A673 (cell line): ENCODE measurements at regions not wholly inside any gene's neighbourhood (a gene's known extent, or its start where the extent isn't known, plus 50 kb on each side); places are given as distances from the start of the nearest gene placed in this dataset.

Source experiments
- BruUV-seq: library from RNA; stranded (reverse); fragments of 400-500 nt; replicated peaks from 2 replicates; lab custom pipeline; 2021; lab: Mats Ljungman, UMichigan
- CTCF ChIA-PET: fragments of 300-600 bp; sonication (Branson Sonifier 250); formaldehyde crosslinking; loops from one replicate; lab custom pipeline; 2022; ENCODE audit warnings: antibody characterized with exemption; lab: Charles Lee
- POLR2A ChIA-PET: fragments of 300-600 bp; sonication (Branson Sonifier 250); formaldehyde crosslinking; loops from one replicate; lab custom pipeline; 2022; ENCODE audit warnings: antibody characterized with exemption; ENCODE audit not compliant: low non-redundant PET; lab: Charles Lee
- DNase-seq: peaks from one replicate; pipeline ENCODE4 v3.0.0-alpha.2; 2015; ENCODE audit warnings: low spot score
- H3K27ac ChIP-seq: fragments of 200-600 bp; sonication (generic); 2 replicates; pipeline ENCODE4 v1.5.1; 2016; ENCODE audit warnings: mixed run types, low read depth, mild to moderate bottlenecking, mixed read lengths, antibody characterized with exemption, low read length; ENCODE audit not compliant: poor library complexity, severe bottlenecking
- H3K27me3 ChIP-seq: fragments of 200-600 bp; sonication (generic); replicated peaks from 2 replicates; pipeline ENCODE4 v1.6.1; 2017; ENCODE audit warnings: mixed run types, low read depth, mild to moderate bottlenecking, mixed read lengths, antibody characterized with exemption, low read length; ENCODE audit not compliant: insufficient read depth, poor library complexity
- H3K36me3 ChIP-seq: fragments of 200-600 bp; sonication (generic); 2 replicates; pipeline ENCODE4 v1.6.1; 2016; ENCODE audit warnings: mixed run types, mild to moderate bottlenecking, mixed read lengths, antibody characterized with exemption, low read length; ENCODE audit not compliant: insufficient read depth, poor library complexity, severe bottlenecking
- H3K4me1 ChIP-seq: fragments of 200-600 bp; sonication (generic); 2 replicates; pipeline ENCODE4 v1.6.1; 2017; ENCODE audit warnings: mixed run types, mild to moderate bottlenecking, mixed read lengths, antibody characterized with exemption, low read length; ENCODE audit not compliant: insufficient read depth, poor library complexity, severe bottlenecking
- H3K4me3 ChIP-seq: fragments of 200-600 bp; sonication (generic); 2 replicates; pipeline ENCODE4 v1.5.1; 2016; ENCODE audit warnings: low read depth, mixed run types, mild to moderate bottlenecking, mixed read lengths, low read length; ENCODE audit not compliant: poor library complexity, severe bottlenecking
- H3K9me3 ChIP-seq: fragments of 200-600 bp; sonication (generic); 2 replicates; pipeline ENCODE4 v1.6.1; 2016; ENCODE audit warnings: mixed run types, low read depth, mild to moderate bottlenecking, mixed read lengths, antibody characterized with exemption, low read length; ENCODE audit not compliant: poor library complexity, severe bottlenecking
- CTCF ChIP-seq: fragments of 300-800, 200-600 bp; sonication (generic); conservative IDR thresholded peaks from 2 replicates; pipeline ENCODE4 v1.5.1; 2017; ENCODE audit warnings: low read depth, mild to moderate bottlenecking, antibody characterized with exemption, low read length, moderate library complexity, mixed read lengths
- EZH2 ChIP-seq: fragments of 200-600 bp; sonication (generic); IDR thresholded peaks from 2 replicates; pipeline ENCODE4 v1.6.1; 2017; ENCODE audit warnings: borderline replicate concordance, low read depth, mild to moderate bottlenecking, mixed read lengths, antibody characterized with exemption, low read length; ENCODE audit not compliant: poor library complexity, severe bottlenecking
- intact Hi-C: fragments of 100-400 bp; cut with micrococcal nuclease; formaldehyde crosslinking; loops from one replicate; pipeline ENCODE4 v1.10.0; 2022; ENCODE audit not compliant: unreplicated experiment

GRCh38 chr11:81496601-81497000 lies 1237.1 kb downstream of the FAM181B start:
- POLR2A ChIA-PET: interaction anchor here (0.7 kb wide), 1 partner anchor 55 kb away, joined by 3 read pairs; no protein-coding TSS in a partner anchor
- Histone ChIP-seq H3K4me1 (peaks cover 7% of the 10 kb centered on the region), H3K4me3 (no peak overlapping the region), H3K9me3 (no peaks in the 10 kb centered on the region), H3K27ac (no peak overlapping the region), H3K27me3 (no peaks in the 10 kb centered on the region), H3K36me3 (no peaks in the 10 kb centered on the region)
- no peak for DNase-seq
- no peak for TF ChIP-seq EZH2
- no peak for TF ChIP-seq CTCF
- intact Hi-C loops: loop anchor here (10.0 kb wide), 1 partner anchor 1198 kb away; no protein-coding TSS in a partner anchor
- no TSS peak for BruUV-seq
- CTCF ChIA-PET: interaction anchor here (0.6 kb wide), 1 partner anchor 228 kb away, joined by 3 read pairs; no protein-coding TSS in a partner anchor

GRCh38 chr11:81495699-81496292 lies 1237.9 kb downstream of the FAM181B start:
- intact Hi-C loops: loop anchor here (10.0 kb wide), 1 partner anchor 1199 kb away; no protein-coding TSS in a partner anchor
- Histone ChIP-seq H3K9me3 (no peaks in the 10 kb centered on the region), H3K27me3 (no peaks in the 10 kb centered on the region), H3K36me3 (no peaks in the 10 kb centered on the region), H3K27ac (no peak overlapping the region), H3K4me3 (no peak overlapping the region), H3K4me1 (peaks cover 10% of the 10 kb centered on the region)
- CTCF ChIA-PET: no interaction called here
- DNase-seq: no peak
- no peak for TF ChIP-seq EZH2
- TF ChIP-seq CTCF: no peak
- no TSS peak for BruUV-seq
- POLR2A ChIA-PET: no interaction called here

GRCh38 chr11:81494431-81494830 lies 1239.2 kb downstream of the FAM181B start:
- H3K27ac ChIP-seq: no peak overlapping the region
- no peak for TF ChIP-seq EZH2
- no peak for TF ChIP-seq CTCF
- H3K27me3 ChIP-seq: no peaks in the 10 kb centered on the region
- H3K4me1 ChIP-seq: peaks cover 8% of the 10 kb centered on the region
- H3K9me3 ChIP-seq: no peaks in the 10 kb centered on the region
- no peak overlapping the region for H3K4me3 ChIP-seq
- intact Hi-C loops: loop anchor here (10.0 kb wide), 1 partner anchor 1200 kb away; no protein-coding TSS in a partner anchor
- ChIA-PET CTCF (no interaction called here), POLR2A (no interaction called here)
- BruUV-seq: no TSS peak
- DNase-seq: no peak
- H3K36me3 ChIP-seq: no peaks in the 10 kb centered on the region
